Neural cell (in vitro differentiated cells): ENCODE measurements at regions not wholly inside any gene's neighbourhood (a gene's known extent, or its start where the extent isn't known, plus 50 kb on each side); places are given as distances from the start of the nearest gene placed in this dataset.

Experiments
- CTCF ChIP-seq: fragments of 450-650 bp; IDR thresholded peaks from 2 replicates; pipeline ENCODE4 v1.5.1; 2014; ENCODE audit warnings: antibody characterized with exemption, mild to moderate bottlenecking, moderate library complexity; ENCODE audit not compliant: poor library complexity, severe bottlenecking
- EP300 ChIP-seq: fragments of 450-650 bp; conservative IDR thresholded peaks from 2 replicates; pipeline ENCODE4 v1.6.1; 2014; ENCODE audit warnings: antibody characterized with exemption, mild to moderate bottlenecking, moderate library complexity; ENCODE audit not compliant: poor library complexity, severe bottlenecking
- EZH2 ChIP-seq: fragments of 200-600, 300-800 bp; shearing (Covaris generic), sonication (generic); IDR thresholded peaks from 2 replicates; pipeline ENCODE4 v1.6.1; 2014; ENCODE audit warnings: antibody characterized with exemption, low read length, borderline replicate concordance, mild to moderate bottlenecking; ENCODE audit not compliant: insufficient read depth, poor library complexity, severe bottlenecking
- SMC3 ChIP-seq: fragments of 450-650 bp; conservative IDR thresholded peaks from 2 replicates; pipeline ENCODE4 v1.6.1; 2014; ENCODE audit warnings: antibody characterized with exemption, mild to moderate bottlenecking, moderate library complexity; ENCODE audit not compliant: poor library complexity
- TAF1 ChIP-seq: IDR thresholded peaks from 2 replicates; pipeline ENCODE4 v1.6.1; 2012; ENCODE audit warnings: low read depth

DNA sequence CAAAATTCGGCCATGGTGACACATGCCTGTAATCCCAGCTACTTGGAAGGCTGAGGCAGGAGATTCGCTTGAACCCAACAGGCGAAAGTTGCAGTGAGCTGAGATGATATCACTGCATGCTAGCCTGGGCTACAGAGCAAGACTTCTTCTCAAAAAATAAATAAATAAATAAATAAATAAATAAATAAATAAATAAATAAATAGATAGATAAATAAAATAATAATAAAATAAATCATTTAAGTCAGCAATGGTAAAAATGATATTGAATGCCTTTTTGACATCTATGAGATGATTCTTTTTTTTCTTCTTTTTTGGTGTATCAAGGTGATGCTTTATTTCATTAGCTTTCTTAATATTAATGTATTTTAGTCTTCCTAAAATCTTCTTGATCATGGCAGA is 221.7 kb upstream of the RXFP2 start:
- TF ChIP-seq CTCF (no peak), EP300 (no peak), SMC3 (no peak), EZH2 (no peak), TAF1 (no peak)
